ENCODE measurements at regions not wholly inside any gene's neighbourhood (a gene's known extent, or its start where the extent isn't known, plus 50 kb on each side); places are given as distances from the start of the nearest gene placed in this dataset.

DNA sequence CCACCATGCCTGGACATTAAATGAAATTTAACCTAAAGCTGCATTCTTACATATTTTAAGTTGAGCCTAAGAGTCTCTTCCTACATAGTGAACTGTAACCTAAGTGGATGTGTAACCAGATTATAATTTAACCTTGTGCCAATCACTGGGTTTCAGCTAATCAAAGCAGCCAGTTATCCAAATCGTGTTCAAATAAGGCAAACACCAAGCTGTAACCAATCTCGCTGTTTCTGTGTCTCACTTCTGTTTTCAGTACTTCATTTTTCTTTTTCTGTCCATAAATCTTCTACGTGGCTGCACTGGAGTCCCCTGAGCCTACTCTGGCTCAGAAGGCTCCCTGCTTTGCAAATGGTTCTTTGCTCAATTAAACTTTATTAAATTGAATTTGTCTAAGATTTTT is 186.1 kb upstream of the CNTN6 start:
- TF ChIP-seq POLR2AphosphoS5 (IDR thresholded peaks at IDR 0.05) (no peak), POLR2A (IDR thresholded peaks at IDR 0.05) (no peak)
- TF ChIP-seq, protein P1, sequence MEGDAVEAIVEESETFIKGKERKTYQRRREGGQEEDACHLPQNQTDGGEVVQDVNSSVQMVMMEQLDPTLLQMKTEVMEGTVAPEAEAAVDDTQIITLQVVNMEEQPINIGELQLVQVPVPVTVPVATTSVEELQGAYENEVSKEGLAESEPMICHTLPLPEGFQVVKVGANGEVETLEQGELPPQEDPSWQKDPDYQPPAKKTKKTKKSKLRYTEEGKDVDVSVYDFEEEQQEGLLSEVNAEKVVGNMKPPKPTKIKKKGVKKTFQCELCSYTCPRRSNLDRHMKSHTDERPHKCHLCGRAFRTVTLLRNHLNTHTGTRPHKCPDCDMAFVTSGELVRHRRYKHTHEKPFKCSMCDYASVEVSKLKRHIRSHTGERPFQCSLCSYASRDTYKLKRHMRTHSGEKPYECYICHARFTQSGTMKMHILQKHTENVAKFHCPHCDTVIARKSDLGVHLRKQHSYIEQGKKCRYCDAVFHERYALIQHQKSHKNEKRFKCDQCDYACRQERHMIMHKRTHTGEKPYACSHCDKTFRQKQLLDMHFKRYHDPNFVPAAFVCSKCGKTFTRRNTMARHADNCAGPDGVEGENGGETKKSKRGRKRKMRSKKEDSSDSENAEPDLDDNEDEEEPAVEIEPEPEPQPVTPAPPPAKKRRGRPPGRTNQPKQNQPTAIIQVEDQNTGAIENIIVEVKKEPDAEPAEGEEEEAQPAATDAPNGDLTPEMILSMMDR (IDR thresholded peaks at IDR 0.05) = no peak
